SH-SY5Y (cell line): ENCODE measurements at regions not wholly inside any gene's neighbourhood (a gene's known extent, or its start where the extent isn't known, plus 50 kb on each side); places are given as distances from the start of the nearest gene placed in this dataset.

Source experiments
- GATA2 ChIP-seq: IDR thresholded peaks from 2 replicates; pipeline ENCODE4 v1.6.1; 2011; ENCODE audit warnings: mild to moderate bottlenecking, low read depth, low read length
- GATA3 ChIP-seq: IDR thresholded peaks from 2 replicates; pipeline ENCODE4 v1.6.1; 2011; ENCODE audit warnings: low read depth, mild to moderate bottlenecking, low read length, moderate library complexity

DNA sequence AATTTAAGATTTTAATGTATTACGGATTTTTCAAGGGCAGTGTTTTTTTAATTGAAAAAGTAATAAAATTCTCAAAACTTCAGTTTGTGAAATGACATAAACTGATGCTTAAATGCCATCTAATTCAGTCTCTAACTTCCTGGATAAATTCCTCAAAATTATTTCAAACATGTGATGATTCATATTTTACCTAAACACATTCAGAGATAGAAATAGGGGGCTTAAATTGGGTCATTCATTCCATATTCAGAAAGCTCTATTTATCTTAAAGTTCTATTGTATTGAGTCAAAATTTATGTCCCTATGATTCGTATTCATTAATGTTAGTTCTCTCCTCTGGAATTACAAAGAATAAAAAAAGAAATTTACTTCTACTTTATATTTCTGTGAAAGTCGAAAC, 713.6 kb upstream of the CHRM3 start:
- TF ChIP-seq GATA2 (no peak), GATA3 (no peak)
